K562 (cell line): ENCODE measurements at regions not wholly inside any gene's neighbourhood (a gene's known extent, or its start where the extent isn't known, plus 50 kb on each side); places are given as distances from the start of the nearest gene placed in this dataset.

Experiments
- ATAC-seq: fragments of 200-7000 bp; cut with Tn5 transposase; 3 replicates; pipeline ENCODE4 v1.9.1; 2020; ENCODE audit warnings: moderate library complexity
- BruUV-seq: library from RNA; stranded (reverse); fragments of 400-500 nt; replicated peaks from 2 replicates; lab custom pipeline; 2021; lab: Mats Ljungman, UMichigan
- CTCF ChIA-PET: fragments of 300-600 bp; formaldehyde crosslinking; extraction: SDS; loops from one replicate; lab custom pipeline; 2021; ENCODE audit warnings: low intra/inter-chr PET ratio; lab: Yijun Ruan, JAX
- POLR2A ChIA-PET: fragments of 300-600, 350-650 bp; sonication (Branson Sonifier 250); formaldehyde crosslinking; extraction: SDS; loops from one replicate; lab custom pipeline; 2021; ENCODE audit warnings: antibody characterized with exemption, inconsistent platforms; lab: Yijun Ruan, JAX
- DNase-seq, 4 experiments: peaks; one replicate each; pipeline versions ENCODE4 v3.0.0 to v3.0.0-alpha.2; 2011 to 2018; ENCODE audit warnings: low spot score in 3 of 4, mixed read lengths in 3 of 4; ENCODE audit errors: extremely low read depth in 1 of 4
- FAIRE-seq: peaks from 2 replicates; lab custom pipeline; 2011; peaks lifted over from hg19 to GRCh38; lab: Jason Lieb, UNC
- H2AFZ ChIP-seq: 2 replicates; pipeline ENCODE4 v1.6.0; 2011; ENCODE audit warnings: low read depth, low read length, control low read depth, inconsistent platforms
- H3K27ac ChIP-seq: fragments of 200-600 bp; 3 replicates; pipeline ENCODE4 v1.8.0; 2011; ENCODE audit warnings: low read depth, mild to moderate bottlenecking, control low read depth, inconsistent platforms, low read length, moderate library complexity, mixed read lengths; ENCODE audit errors: extremely low read depth
- H3K27me3 ChIP-seq, 2 experiments: fragments of 300-600 bp in 1 of 2; 2 replicates in 1 of 2; 3 replicates in 1 of 2; pipeline versions ENCODE4 v1.6.0 to v1.8.0; 2011; ENCODE audit warnings: inconsistent platforms in 2 of 2, low read length in 2 of 2, mild to moderate bottlenecking in 1 of 2, mixed read lengths in 1 of 2, moderate library complexity in 1 of 2; ENCODE audit not compliant: control insufficient read depth in 2 of 2, insufficient read depth in 2 of 2
- H3K36me3 ChIP-seq: fragments of 300-600 bp; 3 replicates; pipeline ENCODE4 v1.8.0; 2011; ENCODE audit warnings: mild to moderate bottlenecking, low read length, inconsistent platforms; ENCODE audit not compliant: control insufficient read depth, insufficient read depth
- H3K4me1 ChIP-seq, 2 experiments: fragments of 200-600 bp in 1 of 2; replicated peaks in 1 of 2; 2 replicates in 1 of 2; 3 replicates in 1 of 2; pipeline versions ENCODE4 v1.5.1 to v1.8.0; 2011; ENCODE audit warnings: inconsistent platforms in 2 of 2, low read length in 2 of 2, mild to moderate bottlenecking in 1 of 2, mixed read lengths in 1 of 2, moderate library complexity in 1 of 2; ENCODE audit not compliant: control insufficient read depth in 2 of 2, insufficient read depth in 2 of 2
- H3K4me2 ChIP-seq: 2 replicates; pipeline ENCODE4 v1.6.1; 2011; ENCODE audit warnings: low read length, control low read depth, inconsistent platforms, mixed read lengths; ENCODE audit not compliant: insufficient read depth
- H3K4me3 ChIP-seq: fragments of 200-600 bp; sonication (generic), shearing (Covaris generic); 2 replicates; pipeline ENCODE4 v1.5.1; 2016; ENCODE audit warnings: control low read depth, inconsistent platforms
- H3K79me2 ChIP-seq: fragments of 200-600 bp; 3 replicates; pipeline ENCODE4 v1.8.0; 2011; ENCODE audit warnings: low read length, inconsistent platforms; ENCODE audit not compliant: control insufficient read depth, insufficient read depth
- H3K9ac ChIP-seq, 2 experiments: 2 replicates each; pipeline versions ENCODE4 v1.6.0 to v1.6.1; 2011; ENCODE audit warnings: low read depth in 2 of 2, low read length in 2 of 2, control low read depth in 1 of 2, inconsistent platforms in 1 of 2, mild to moderate bottlenecking in 1 of 2, mixed read lengths in 1 of 2; ENCODE audit not compliant: insufficient read depth in 1 of 2
- H3K9me1 ChIP-seq: one replicate; pipeline ENCODE4 v1.6.0; 2011; ENCODE audit warnings: inconsistent platforms, mild to moderate bottlenecking, low read length, moderate library complexity; ENCODE audit not compliant: control insufficient read depth, insufficient read depth
- H3K9me3 ChIP-seq: replicated peaks from 2 replicates; pipeline ENCODE4 v1.5.1; 2011; ENCODE audit warnings: low read depth, low read length, inconsistent platforms; ENCODE audit not compliant: control insufficient read depth, insufficient read depth
- H4K20me1 ChIP-seq: replicated peaks from 2 replicates; pipeline ENCODE4 v1.6.1; 2011; ENCODE audit warnings: low read length, inconsistent platforms, mixed read lengths; ENCODE audit not compliant: control insufficient read depth, insufficient read depth
- BACH1 ChIP-seq: fragments of 200-800 bp; sonication (Bioruptor generic); IDR thresholded peaks from 2 replicates; pipeline ENCODE4 v1.6.1; 2016; ENCODE audit warnings: missing genetic modification characterization, missing compliant biosample characterization
- CBFA2T2 ChIP-seq: fragments of 450-650 bp; conservative IDR thresholded peaks from 2 replicates; pipeline ENCODE4 v1.6.1; 2017; ENCODE audit warnings: mild to moderate bottlenecking
- KDM2B ChIP-seq: fragments of 250-450 bp; sonication (Bioruptor Pico); IDR thresholded peaks from 2 replicates; pipeline ENCODE4 v1.8.0; 2021; ENCODE audit warnings: mild to moderate bottlenecking, moderate library complexity
- MAFF ChIP-seq: IDR thresholded peaks from 2 replicates; pipeline ENCODE4 v1.6.1; 2012; ENCODE audit warnings: low read length, improper control_type of control experiment
- PBX2 ChIP-seq, 2 experiments: IDR thresholded peaks in 1 of 2; conservative IDR thresholded peaks in 1 of 2; 2 replicates each; pipeline ENCODE4 v1.6.1; 2016; ENCODE audit warnings: low read depth in 2 of 2, mild to moderate bottlenecking in 1 of 2, missing compliant biosample characterization in 1 of 2, missing genetic modification characterization in 1 of 2, moderate library complexity in 1 of 2
- SETDB1 ChIP-seq: IDR thresholded peaks from one replicate; pipeline ENCODE4 v1.6.1; 2012; ENCODE audit warnings: low read length, control low read depth, inconsistent platforms
- SIN3B ChIP-seq: fragments of 450-650 bp; IDR thresholded peaks from 2 replicates; pipeline ENCODE4 v1.6.1; 2017; ENCODE audit warnings: low read depth, mild to moderate bottlenecking, moderate library complexity
- TCF7 ChIP-seq: sonication (generic); IDR thresholded peaks from 2 replicates; pipeline ENCODE4 v1.6.1; 2016; ENCODE audit warnings: antibody characterized with exemption, borderline replicate concordance
- ZNF316 ChIP-seq: fragments of 450-650 bp; IDR thresholded peaks from 2 replicates; pipeline ENCODE4 v1.6.1; 2016
- WGBS: fragments of 100-300 bp; shearing (Covaris generic); methylation state at CpG from one replicate; pipeline ENCODE4 v1.1.6; 2016; ENCODE audit warnings: low coverage, mixed read lengths; ENCODE audit not compliant: insufficient coverage; ENCODE audit errors: missing lambda C conversion rate; 5-methylcytosine and 5-hydroxymethylcytosine counted together
- in situ Hi-C: fragments of 300-500 bp; cut with MboI; formaldehyde crosslinking; loops from 4 replicates; pipeline ENCODE4 v1.15.0; 2018; ENCODE audit warnings: inconsistent platforms, mixed read lengths
- intact Hi-C: fragments of 100-400 bp; cut with micrococcal nuclease; formaldehyde crosslinking; loops from 2 replicates; pipeline ENCODE4 v1.14.2; 2022

GRCh38 chr18:22001912-22002487, 167.4 kb upstream of the GATA6 start (continued):
- TF ChIP-seq PBX2 (CRISPR knock-in tag; IDR thresholded peaks at IDR 0.05; ENCODE audit: low read depth) (no peak), PBX2 (tag; conservative IDR thresholded peaks at IDR 0.05; ENCODE audit: low read depth) (0 out of 2 replicates have a peak, but pooled peaks have one; percentile 30), SETDB1 (no peak), SIN3B (no peak), KDM2B (CRISPR knock-in tag) (no peak), TCF7 (no peak)

- TF ChIP-seq CBFA2T2 (no peak), ZNF316 (peak; percentile 59), MAFF (0 out of 2 replicates have a peak, but pooled peaks have one; percentile 7), BACH1 (no peak)
- H3K79me2 ChIP-seq, result no peaks in the 10 kb centered on the region
- WGBS, result 4% methylated on average over 4 of the region's 4 CpGs
- no peak overlapping the region for H2AFZ ChIP-seq
- H3K27ac ChIP-seq, result no peak overlapping the region
- H3K4me2 ChIP-seq, result no peak overlapping the region
- FAIRE-seq, result no peak
- H3K9ac ChIP-seq, result no peak overlapping the region
- H4K20me1 ChIP-seq, result no peaks in the 10 kb centered on the region
- no peak for ATAC-seq
- H3K27me3 ChIP-seq, result peaks cover 20 to 26% of the 10 kb centered on the region in 2 experiments; a peak in 4 of 5 replicates
- no peak overlapping the region for H3K4me3 ChIP-seq
- intact Hi-C loops (no loop called here), in situ Hi-C loops (no loop called here)
- H3K4me1 ChIP-seq, result peaks cover 0 to 3% of the 10 kb centered on the region in 2 experiments; a peak in 1 of 5 replicates
- H3K9me3 ChIP-seq, result no peaks in the 10 kb centered on the region
- no peaks in the 10 kb centered on the region for H3K36me3 ChIP-seq
- H3K9me1 ChIP-seq, result no peaks in the 10 kb centered on the region
- CTCF ChIA-PET, result interaction anchor here (0.7 kb wide), 1 partner anchor 657 kb away, joined by 3 read pairs; no protein-coding TSS in a partner anchor
- POLR2A ChIA-PET, result interaction anchor here (1.0 kb wide), 1 partner anchor 189 kb away, joined by 3 read pairs; no protein-coding TSS in a partner anchor
- DNase-seq, result no peak
- BruUV-seq, result no TSS peak
These were observed 164.1 kb upstream of the GATA6 start for GRCh38 chr18:22005191-22005841.
